K562 (cell line): ENCODE measurements at regions not wholly inside any gene's neighbourhood (a gene's known extent, or its start where the extent isn't known, plus 50 kb on each side); places are given as distances from the start of the nearest gene placed in this dataset.

ENCODE experiments used
- ATAC-seq: fragments of 200-7000 bp; cut with Tn5 transposase; 3 replicates; pipeline ENCODE4 v1.9.1; 2020; ENCODE audit warnings: moderate library complexity
- BruUV-seq: library from RNA; stranded (reverse); fragments of 400-500 nt; replicated peaks from 2 replicates; lab custom pipeline; 2021; lab: Mats Ljungman, UMichigan
- CTCF ChIA-PET: fragments of 300-600 bp; formaldehyde crosslinking; extraction: SDS; loops from one replicate; lab custom pipeline; 2021; ENCODE audit warnings: low intra/inter-chr PET ratio; lab: Yijun Ruan, JAX
- POLR2A ChIA-PET: fragments of 300-600, 350-650 bp; sonication (Branson Sonifier 250); formaldehyde crosslinking; extraction: SDS; loops from one replicate; lab custom pipeline; 2021; ENCODE audit warnings: antibody characterized with exemption, inconsistent platforms; lab: Yijun Ruan, JAX
- DNase-seq, 4 experiments: peaks; one replicate each; pipeline versions ENCODE4 v3.0.0 to v3.0.0-alpha.2; 2011 to 2018; ENCODE audit warnings: low spot score in 3 of 4, mixed read lengths in 3 of 4; ENCODE audit errors: extremely low read depth in 1 of 4
- FAIRE-seq: peaks from 2 replicates; lab custom pipeline; 2011; peaks lifted over from hg19 to GRCh38; lab: Jason Lieb, UNC
- H2AFZ ChIP-seq: 2 replicates; pipeline ENCODE4 v1.6.0; 2011; ENCODE audit warnings: low read depth, low read length, control low read depth, inconsistent platforms
- H3K27ac ChIP-seq: fragments of 200-600 bp; 3 replicates; pipeline ENCODE4 v1.8.0; 2011; ENCODE audit warnings: low read depth, mild to moderate bottlenecking, control low read depth, inconsistent platforms, low read length, moderate library complexity, mixed read lengths; ENCODE audit errors: extremely low read depth
- H3K27me3 ChIP-seq, 2 experiments: fragments of 300-600 bp in 1 of 2; 2 replicates in 1 of 2; 3 replicates in 1 of 2; pipeline versions ENCODE4 v1.6.0 to v1.8.0; 2011; ENCODE audit warnings: inconsistent platforms in 2 of 2, low read length in 2 of 2, mild to moderate bottlenecking in 1 of 2, mixed read lengths in 1 of 2, moderate library complexity in 1 of 2; ENCODE audit not compliant: control insufficient read depth in 2 of 2, insufficient read depth in 2 of 2
- H3K36me3 ChIP-seq: fragments of 300-600 bp; 3 replicates; pipeline ENCODE4 v1.8.0; 2011; ENCODE audit warnings: mild to moderate bottlenecking, low read length, inconsistent platforms; ENCODE audit not compliant: control insufficient read depth, insufficient read depth
- H3K4me1 ChIP-seq, 2 experiments: fragments of 200-600 bp in 1 of 2; replicated peaks in 1 of 2; 2 replicates in 1 of 2; 3 replicates in 1 of 2; pipeline versions ENCODE4 v1.5.1 to v1.8.0; 2011; ENCODE audit warnings: inconsistent platforms in 2 of 2, low read length in 2 of 2, mild to moderate bottlenecking in 1 of 2, mixed read lengths in 1 of 2, moderate library complexity in 1 of 2; ENCODE audit not compliant: control insufficient read depth in 2 of 2, insufficient read depth in 2 of 2
- H3K4me2 ChIP-seq: 2 replicates; pipeline ENCODE4 v1.6.1; 2011; ENCODE audit warnings: low read length, control low read depth, inconsistent platforms, mixed read lengths; ENCODE audit not compliant: insufficient read depth
- H3K4me3 ChIP-seq: fragments of 200-600 bp; sonication (generic), shearing (Covaris generic); 2 replicates; pipeline ENCODE4 v1.5.1; 2016; ENCODE audit warnings: control low read depth, inconsistent platforms
- H3K79me2 ChIP-seq: fragments of 200-600 bp; 3 replicates; pipeline ENCODE4 v1.8.0; 2011; ENCODE audit warnings: low read length, inconsistent platforms; ENCODE audit not compliant: control insufficient read depth, insufficient read depth
- H3K9ac ChIP-seq, 2 experiments: 2 replicates each; pipeline versions ENCODE4 v1.6.0 to v1.6.1; 2011; ENCODE audit warnings: low read depth in 2 of 2, low read length in 2 of 2, control low read depth in 1 of 2, inconsistent platforms in 1 of 2, mild to moderate bottlenecking in 1 of 2, mixed read lengths in 1 of 2; ENCODE audit not compliant: insufficient read depth in 1 of 2
- H3K9me1 ChIP-seq: one replicate; pipeline ENCODE4 v1.6.0; 2011; ENCODE audit warnings: inconsistent platforms, mild to moderate bottlenecking, low read length, moderate library complexity; ENCODE audit not compliant: control insufficient read depth, insufficient read depth
- H3K9me3 ChIP-seq: replicated peaks from 2 replicates; pipeline ENCODE4 v1.5.1; 2011; ENCODE audit warnings: low read depth, low read length, inconsistent platforms; ENCODE audit not compliant: control insufficient read depth, insufficient read depth
- H4K20me1 ChIP-seq: replicated peaks from 2 replicates; pipeline ENCODE4 v1.6.1; 2011; ENCODE audit warnings: low read length, inconsistent platforms, mixed read lengths; ENCODE audit not compliant: control insufficient read depth, insufficient read depth
- BRF1 ChIP-seq: IDR thresholded peaks from 3 replicates; pipeline ENCODE4 v1.6.1; 2011; ENCODE audit warnings: borderline replicate concordance, mild to moderate bottlenecking; ENCODE audit not compliant: insufficient read length; ENCODE audit errors: extremely low read depth
- CC2D1A ChIP-seq: fragments of 450-650 bp; IDR thresholded peaks from 2 replicates; pipeline ENCODE4 v1.6.1; 2017; ENCODE audit warnings: mild to moderate bottlenecking
- GTF2E2 ChIP-seq: fragments of 200-800 bp; sonication (Bioruptor generic); IDR thresholded peaks from 2 replicates; pipeline ENCODE4 v1.6.1; 2016; ENCODE audit warnings: missing genetic modification characterization, missing compliant biosample characterization
- KAT7 ChIP-seq: sonication (generic); formaldehyde crosslinking; IDR thresholded peaks from 2 replicates; pipeline ENCODE4 v1.8.0; 2022; ENCODE audit warnings: missing genetic modification reagents, mild to moderate bottlenecking, borderline replicate concordance
- POLR2G ChIP-seq: fragments of 200-400 bp; formaldehyde crosslinking; IDR thresholded peaks from 2 replicates; pipeline ENCODE4 v1.6.1; 2017; ENCODE audit warnings: low read depth, mild to moderate bottlenecking, antibody characterized with exemption, low read length, moderate library complexity
- SAP30 ChIP-seq: fragments of 200-600 bp; sonication (generic); IDR thresholded peaks from 2 replicates; pipeline ENCODE4 v1.6.1; 2012; ENCODE audit warnings: borderline replicate concordance, low read depth, mild to moderate bottlenecking, moderate library complexity, low read length, control low read depth, inconsistent platforms; ENCODE audit not compliant: insufficient read depth, poor library complexity, severe bottlenecking
- TCF7L2 ChIP-seq: fragments of 150-350 bp; IDR thresholded peaks from 2 replicates; pipeline ENCODE4 v1.6.1; 2016; ENCODE audit warnings: low read depth, mild to moderate bottlenecking, low read length, moderate library complexity
- TEAD2 ChIP-seq: fragments of 450-650 bp; IDR thresholded peaks from 2 replicates; pipeline ENCODE4 v1.6.1; 2016; ENCODE audit warnings: missing genetic modification characterization, control low read depth, missing compliant biosample characterization
- WGBS: fragments of 100-300 bp; shearing (Covaris generic); methylation state at CpG from one replicate; pipeline ENCODE4 v1.1.6; 2016; ENCODE audit warnings: low coverage, mixed read lengths; ENCODE audit not compliant: insufficient coverage; ENCODE audit errors: missing lambda C conversion rate; 5-methylcytosine and 5-hydroxymethylcytosine counted together
- in situ Hi-C: fragments of 300-500 bp; cut with MboI; formaldehyde crosslinking; loops from 4 replicates; pipeline ENCODE4 v1.15.0; 2018; ENCODE audit warnings: inconsistent platforms, mixed read lengths
- intact Hi-C: fragments of 100-400 bp; cut with micrococcal nuclease; formaldehyde crosslinking; loops from 2 replicates; pipeline ENCODE4 v1.14.2; 2022
- TF ChIP-seq, protein P1 (sequence below), 2 experiments: IDR thresholded peaks; 2 replicates each; pipeline ENCODE4 v1.6.1; 2011; ENCODE audit warnings: borderline replicate concordance in 1 of 2, control low read depth in 1 of 2, low read depth in 1 of 2, low read length in 1 of 2, mild to moderate bottlenecking in 1 of 2, mixed read lengths in 1 of 2, moderate library complexity in 1 of 2; ENCODE audit not compliant: insufficient read depth in 1 of 2, insufficient read length in 1 of 2, poor library complexity in 1 of 2, severe bottlenecking in 1 of 2; ENCODE audit errors: extremely low read depth in 1 of 2
- TF ChIP-seq, protein P2 (sequence below): fragments of 250-450 bp; sonication (Bioruptor Pico); IDR thresholded peaks from 2 replicates; pipeline ENCODE4 v1.4.0; 2020; ENCODE audit warnings: borderline replicate concordance

DNA sequence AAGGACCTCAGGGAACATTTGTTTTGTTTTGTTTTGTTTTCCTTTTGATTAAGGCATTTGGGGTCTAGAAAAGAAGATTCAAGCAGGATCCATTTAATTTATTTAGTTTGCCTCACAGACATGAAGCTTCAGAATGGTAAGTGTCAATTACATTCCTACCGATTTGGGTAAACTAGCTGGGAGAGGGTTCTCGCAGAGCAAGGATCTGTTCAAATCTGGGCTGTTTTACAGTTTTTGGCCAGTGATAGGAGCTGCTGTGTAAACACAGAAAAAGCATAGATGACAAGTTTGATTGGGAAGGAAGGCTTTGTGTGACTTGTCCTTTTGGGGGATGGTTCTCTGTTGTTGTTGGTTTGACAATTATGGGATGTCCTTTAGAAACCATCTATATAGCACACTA is 470.3 kb upstream of the WWC1 start:
- no peaks in the 10 kb centered on the region for H4K20me1 ChIP-seq
- no peak overlapping the region for H2AFZ ChIP-seq
- no peaks in the 10 kb centered on the region for H3K9me1 ChIP-seq
- no peak overlapping the region for H3K27ac ChIP-seq
- no TSS peak for BruUV-seq
- whole genome bisulfite sequencing: 0% methylated on average over 2 of the region's 2 CpGs
- no peaks in the 10 kb centered on the region for H3K27me3 ChIP-seq
- H3K36me3 ChIP-seq: no peaks in the 10 kb centered on the region
- no peak overlapping the region for H3K9ac ChIP-seq
- H3K4me1 ChIP-seq: no peaks in the 10 kb centered on the region
- intact Hi-C loops: no loop called here
- ChIA-PET POLR2A (no interaction called here), CTCF (no interaction called here)
- in situ Hi-C loops: no loop called here
- no peak overlapping the region for H3K4me3 ChIP-seq
- DNase-seq (no peak), ATAC-seq (no peak), FAIRE-seq (no peak)
- no peaks in the 10 kb centered on the region for H3K79me2 ChIP-seq
- no peaks in the 10 kb centered on the region for H3K9me3 ChIP-seq
- TF ChIP-seq, protein P1, sequence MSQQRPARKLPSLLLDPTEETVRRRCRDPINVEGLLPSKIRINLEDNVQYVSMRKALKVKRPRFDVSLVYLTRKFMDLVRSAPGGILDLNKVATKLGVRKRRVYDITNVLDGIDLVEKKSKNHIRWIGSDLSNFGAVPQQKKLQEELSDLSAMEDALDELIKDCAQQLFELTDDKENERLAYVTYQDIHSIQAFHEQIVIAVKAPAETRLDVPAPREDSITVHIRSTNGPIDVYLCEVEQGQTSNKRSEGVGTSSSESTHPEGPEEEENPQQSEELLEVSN (IDR thresholded peaks at IDR 0.05; ENCODE audit: borderline replicate concordance in 1 of 2, extremely low read depth in 1 of 2, insufficient read depth in 1 of 2, insufficient read length in 1 of 2, low read depth in 1 of 2, low read length in 1 of 2, poor library complexity in 1 of 2, severe bottlenecking in 1 of 2): no peak
- no peak for TF ChIP-seq KAT7
- TF ChIP-seq POLR2G: no peak
- TF ChIP-seq, protein P2, sequence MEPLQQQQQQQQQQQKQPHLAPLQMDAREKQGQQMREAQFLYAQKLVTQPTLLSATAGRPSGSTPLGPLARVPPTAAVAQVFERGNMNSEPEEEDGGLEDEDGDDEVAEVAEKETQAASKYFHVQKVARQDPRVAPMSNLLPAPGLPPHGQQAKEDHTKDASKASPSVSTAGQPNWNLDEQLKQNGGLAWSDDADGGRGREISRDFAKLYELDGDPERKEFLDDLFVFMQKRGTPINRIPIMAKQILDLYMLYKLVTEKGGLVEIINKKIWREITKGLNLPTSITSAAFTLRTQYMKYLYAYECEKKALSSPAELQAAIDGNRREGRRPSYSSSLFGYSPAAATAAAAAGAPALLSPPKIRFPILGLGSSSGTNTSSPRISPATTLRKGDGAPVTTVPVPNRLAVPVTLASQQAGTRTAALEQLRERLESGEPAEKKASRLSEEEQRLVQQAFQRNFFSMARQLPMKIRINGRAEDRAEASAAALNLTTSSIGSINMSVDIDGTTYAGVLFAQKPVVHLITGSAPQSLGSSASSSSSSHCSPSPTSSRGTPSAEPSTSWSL (CRISPR knock-in tag): no peak
- TF ChIP-seq CC2D1A: no peak
- no peak for TF ChIP-seq BRF1
- TF ChIP-seq TCF7L2: no peak
- no peak for TF ChIP-seq SAP30
- TF ChIP-seq TEAD2 (tag): no peak
- no peak for TF ChIP-seq GTF2E2 (tag)
- H3K4me2 ChIP-seq: no peak overlapping the region
